ENCODE measurements at regions not wholly inside any gene's neighbourhood (a gene's known extent, or its start where the extent isn't known, plus 50 kb on each side); places are given as distances from the start of the nearest gene placed in this dataset.

DNA sequence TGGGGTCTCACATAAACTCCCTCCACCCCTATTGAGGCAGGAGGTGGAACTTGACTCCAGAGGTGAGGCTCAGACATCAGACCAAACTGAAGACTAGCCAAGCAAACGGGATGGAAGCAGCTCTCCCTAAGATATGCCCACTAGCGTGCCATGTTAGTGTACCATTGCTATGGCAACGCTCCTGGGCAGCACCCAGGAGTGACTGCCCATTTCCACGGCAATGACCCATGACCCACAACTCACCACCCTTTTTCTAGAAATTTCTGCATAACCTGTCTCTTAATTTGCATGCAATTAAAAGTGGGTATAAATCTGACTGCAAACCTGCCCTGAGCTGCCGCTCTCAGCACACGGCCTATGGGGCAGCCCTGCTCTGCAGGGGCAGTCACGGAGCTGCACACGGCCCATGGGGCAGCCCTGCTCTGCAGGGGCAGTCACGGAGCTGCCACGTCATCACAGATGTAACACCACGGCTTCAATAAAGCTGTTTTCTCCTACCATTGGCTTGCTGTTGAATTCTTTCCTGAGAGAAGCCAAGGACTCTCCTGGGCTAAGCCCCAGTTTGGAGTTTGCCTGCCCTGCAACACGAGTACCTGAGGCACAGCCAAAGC is 164.3 kb downstream of the RBFOX3 start:
- TF ChIP-seq CTCF (IDR thresholded peaks at IDR 0.05) (no peak), POLR2A (IDR thresholded peaks at IDR 0.05) (no peak)

Measured in uterus (tissue), 2 donors.